ENCODE measurements at regions not wholly inside any gene's neighbourhood (a gene's known extent, or its start where the extent isn't known, plus 50 kb on each side); places are given as distances from the start of the nearest gene placed in this dataset.

DNA sequence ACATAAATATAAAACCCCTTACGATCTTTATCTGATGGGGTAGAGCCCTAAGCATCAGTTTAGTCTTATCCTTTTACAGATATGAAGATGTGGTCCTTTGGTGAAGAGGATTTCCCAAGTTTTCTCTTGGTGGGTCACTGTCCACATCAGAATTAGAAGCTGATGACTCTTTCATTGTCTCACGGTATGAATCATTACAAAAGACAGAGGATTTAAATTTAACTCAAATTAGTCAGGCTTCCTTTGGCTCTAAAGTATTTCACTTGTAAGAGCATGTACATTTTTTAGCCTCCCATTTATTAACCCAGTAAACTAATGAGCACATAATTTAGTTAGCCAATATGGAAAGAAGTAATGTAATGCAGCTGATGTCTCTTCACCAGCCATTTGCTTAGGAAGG, 49.9 kb upstream of the TMEM26 start:
- Histone ChIP-seq H3K27ac (no peak overlapping the region), H3K27me3 (no peaks in the 10 kb centered on the region), H3K9me3 (no peaks in the 10 kb centered on the region), H3K4me3 (no peak overlapping the region), H3K36me3 (no peaks in the 10 kb centered on the region), H3K4me1 (no peaks in the 10 kb centered on the region)
- no peak for ATAC-seq (ENCODE audit: low FRiP score in 2 of 2)
- DNase-seq: no peak
- WGBS, 2 donors: 62 to 85% methylated on average over 2 of the region's 2 CpGs
- TF ChIP-seq EP300 (IDR thresholded peaks at IDR 0.05) (no peak), POLR2A (IDR thresholded peaks at IDR 0.05) (no peak), CTCF (IDR thresholded peaks at IDR 0.05) (no peak), POLR2AphosphoS5 (IDR thresholded peaks at IDR 0.05) (no peak)
